Ascending aorta (tissue), 2 donors: ENCODE measurements at regions not wholly inside any gene's neighbourhood (a gene's known extent, or its start where the extent isn't known, plus 50 kb on each side); places are given as distances from the start of the nearest gene placed in this dataset.

Experiments used
- DNase-seq, 2 donors: peaks; one replicate each; pipeline ENCODE4 v3.0.0-alpha.2; 2019; ENCODE audit warnings: low spot score in 2 of 2
- H3K27ac ChIP-seq, 2 donors: fragments of 200-600 bp; sonication (generic); one replicate each; pipeline ENCODE4 v1.5.1; 2016 to 2017; ENCODE audit warnings: mild to moderate bottlenecking in 1 of 2
- H3K27me3 ChIP-seq: fragments of 200-600 bp; sonication (generic); one replicate; pipeline ENCODE4 v1.5.1; 2017
- H3K36me3 ChIP-seq, 2 donors: fragments of 200-600 bp; sonication (generic); one replicate each; pipeline ENCODE4 v1.5.1; 2016
- H3K4me1 ChIP-seq, 2 donors: fragments of 200-600 bp; sonication (generic); one replicate each; pipeline ENCODE4 v1.5.1; 2016 to 2017; ENCODE audit warnings: mild to moderate bottlenecking in 1 of 2
- H3K4me3 ChIP-seq, 2 donors: fragments of 200-600 bp; sonication (generic); one replicate each; pipeline ENCODE4 v1.5.1; 2016 to 2017; ENCODE audit warnings: mild to moderate bottlenecking in 1 of 2
- H3K9me3 ChIP-seq, 2 donors: fragments of 200-600 bp; sonication (generic); one replicate each; pipeline ENCODE4 v1.5.1; 2016
- intact Hi-C: fragments of 100-400 bp; cut with DNase I; formaldehyde crosslinking; loops from one replicate; pipeline ENCODE4 v1.15.1; 2023
- TF ChIP-seq, protein P1 (sequence below), 3 experiments: fragments of 200-600 bp in 2 of 3; fragments of 450-650 bp in 1 of 3; sonication (generic) in 2 of 3; IDR thresholded peaks; one replicate each; pipeline ENCODE4 v1.5.1; 2016 to 2019; ENCODE audit warnings: antibody characterized with exemption in 3 of 3, mild to moderate bottlenecking in 1 of 3, moderate library complexity in 1 of 3

GRCh38 chr6:6479785-6480184, 108.7 kb upstream of the LY86 start:
- Histone ChIP-seq H3K4me3 (no peak overlapping the region), H3K9me3 (no peaks in the 10 kb centered on the region), H3K4me1 (no peaks in the 10 kb centered on the region), H3K36me3 (no peaks in the 10 kb centered on the region), H3K27me3 (no peaks in the 10 kb centered on the region), H3K27ac (no peak overlapping the region)
- TF ChIP-seq, protein P1, sequence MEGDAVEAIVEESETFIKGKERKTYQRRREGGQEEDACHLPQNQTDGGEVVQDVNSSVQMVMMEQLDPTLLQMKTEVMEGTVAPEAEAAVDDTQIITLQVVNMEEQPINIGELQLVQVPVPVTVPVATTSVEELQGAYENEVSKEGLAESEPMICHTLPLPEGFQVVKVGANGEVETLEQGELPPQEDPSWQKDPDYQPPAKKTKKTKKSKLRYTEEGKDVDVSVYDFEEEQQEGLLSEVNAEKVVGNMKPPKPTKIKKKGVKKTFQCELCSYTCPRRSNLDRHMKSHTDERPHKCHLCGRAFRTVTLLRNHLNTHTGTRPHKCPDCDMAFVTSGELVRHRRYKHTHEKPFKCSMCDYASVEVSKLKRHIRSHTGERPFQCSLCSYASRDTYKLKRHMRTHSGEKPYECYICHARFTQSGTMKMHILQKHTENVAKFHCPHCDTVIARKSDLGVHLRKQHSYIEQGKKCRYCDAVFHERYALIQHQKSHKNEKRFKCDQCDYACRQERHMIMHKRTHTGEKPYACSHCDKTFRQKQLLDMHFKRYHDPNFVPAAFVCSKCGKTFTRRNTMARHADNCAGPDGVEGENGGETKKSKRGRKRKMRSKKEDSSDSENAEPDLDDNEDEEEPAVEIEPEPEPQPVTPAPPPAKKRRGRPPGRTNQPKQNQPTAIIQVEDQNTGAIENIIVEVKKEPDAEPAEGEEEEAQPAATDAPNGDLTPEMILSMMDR (IDR thresholded peaks at IDR 0.05): no peak
- no peak for DNase-seq
- intact Hi-C loops: no loop called here

DNA sequence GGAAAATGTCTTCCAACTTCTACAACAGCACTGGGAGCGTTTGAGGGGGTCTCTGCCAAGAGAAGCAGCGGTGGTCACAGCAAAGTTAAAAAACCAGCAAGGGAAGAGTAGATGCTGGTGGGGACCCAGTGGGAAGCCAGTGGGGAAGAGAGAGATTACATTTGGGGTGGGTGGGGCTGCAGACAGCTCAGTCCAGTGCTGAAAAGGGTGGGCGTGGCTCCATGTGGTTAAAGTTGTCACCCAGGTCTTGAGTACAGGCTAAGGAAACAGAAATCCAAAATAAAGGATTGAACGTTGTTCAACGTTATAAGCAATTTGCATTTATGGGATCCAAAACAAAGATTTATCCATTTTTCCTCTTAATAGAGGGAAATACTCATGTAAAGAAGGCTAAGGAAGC, 106.3 kb upstream of the LY86 start:
- TF ChIP-seq, protein P1 (IDR thresholded peaks at IDR 0.05): no peak
- Histone ChIP-seq H3K4me3 (no peak overlapping the region), H3K27me3 (no peaks in the 10 kb centered on the region), H3K36me3 (no peaks in the 10 kb centered on the region), H3K9me3 (no peaks in the 10 kb centered on the region), H3K4me1 (no peaks in the 10 kb centered on the region), H3K27ac (no peak overlapping the region)
- intact Hi-C loops: no loop called here
- DNase-seq: no peak

DNA sequence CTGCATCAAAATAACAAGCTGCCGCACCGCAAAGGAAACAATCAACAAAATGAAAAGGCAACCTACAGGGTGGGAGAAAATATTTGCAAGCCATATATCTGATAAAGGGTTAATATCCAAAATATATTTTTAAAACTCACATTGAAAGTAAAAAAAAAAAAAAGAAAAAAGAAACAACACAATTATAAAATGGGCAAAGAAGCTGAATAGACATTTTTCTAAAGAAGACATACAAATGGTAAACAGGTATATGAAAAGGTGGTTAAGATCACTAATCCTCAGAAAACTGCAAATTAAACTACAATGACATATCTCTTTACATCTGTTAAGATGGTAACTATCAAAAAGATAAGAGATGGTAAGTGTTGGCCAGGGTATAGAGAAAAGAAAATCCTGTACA, 105.4 kb upstream of the LY86 start:
- no peaks in the 10 kb centered on the region for H3K27me3 ChIP-seq
- no peaks in the 10 kb centered on the region for H3K4me1 ChIP-seq
- no peaks in the 10 kb centered on the region for H3K36me3 ChIP-seq
- no peak for DNase-seq
- no peak overlapping the region for H3K27ac ChIP-seq
- TF ChIP-seq, protein P1 (IDR thresholded peaks at IDR 0.05): no peak
- intact Hi-C loops: no loop called here
- no peaks in the 10 kb centered on the region for H3K9me3 ChIP-seq
- no peak overlapping the region for H3K4me3 ChIP-seq

DNA sequence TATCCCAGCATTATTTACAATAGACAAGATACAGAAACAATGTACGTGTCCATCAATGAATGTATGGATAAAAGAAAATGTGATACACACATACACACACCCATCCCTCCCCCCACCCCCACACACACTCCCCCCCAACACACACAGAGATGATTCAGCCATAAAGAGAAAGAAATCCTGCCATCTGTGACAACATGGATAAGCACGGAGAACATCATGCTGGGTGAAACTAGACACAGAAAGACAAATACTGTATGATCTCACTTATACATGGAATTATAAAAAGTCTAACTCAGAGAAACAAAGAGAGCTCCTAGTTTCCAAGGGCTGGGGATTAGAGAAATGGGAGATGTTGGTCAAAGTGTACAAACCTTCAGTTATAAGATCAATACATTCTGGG, 104.8 kb upstream of the LY86 start:
- DNase-seq: no peak
- TF ChIP-seq, protein P1 (IDR thresholded peaks at IDR 0.05): no peak
- intact Hi-C loops: no loop called here

GRCh38 chr6:6484681-6485080, 103.8 kb upstream of the LY86 start:
- H3K4me1 ChIP-seq: no peaks in the 10 kb centered on the region
- H3K4me3 ChIP-seq: no peak overlapping the region
- intact Hi-C loops: no loop called here
- H3K27ac ChIP-seq: no peak overlapping the region
- H3K27me3 ChIP-seq: no peaks in the 10 kb centered on the region
- TF ChIP-seq, protein P1 (IDR thresholded peaks at IDR 0.05): no peak
- no peaks in the 10 kb centered on the region for H3K9me3 ChIP-seq
- no peaks in the 10 kb centered on the region for H3K36me3 ChIP-seq
- DNase-seq: no peak

More for the DNA sequence above, 104.8 kb upstream of the LY86 start:
- Histone ChIP-seq H3K36me3 (no peaks in the 10 kb centered on the region), H3K4me1 (no peaks in the 10 kb centered on the region), H3K27ac (no peak overlapping the region), H3K4me3 (no peak overlapping the region), H3K9me3 (no peaks in the 10 kb centered on the region), H3K27me3 (no peaks in the 10 kb centered on the region)

DNA sequence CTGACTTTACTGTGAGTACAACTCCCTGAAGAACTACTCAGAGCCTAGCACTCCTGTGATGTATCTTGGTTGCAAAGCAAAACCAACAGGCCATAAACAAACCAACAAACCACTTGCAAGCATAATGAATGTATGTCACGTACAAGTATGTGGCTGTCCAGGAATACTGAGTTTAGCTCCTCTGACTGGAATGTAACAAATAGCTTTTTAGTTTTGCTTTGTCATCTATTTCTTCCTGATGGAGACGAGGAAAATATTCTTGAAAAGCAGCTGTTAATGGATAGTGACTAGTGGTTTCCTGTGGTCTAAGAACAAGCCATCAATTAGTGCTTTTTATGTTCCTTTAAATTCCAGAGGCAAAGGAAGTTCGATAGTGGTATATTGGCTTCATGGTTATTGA, 101.9 kb upstream of the LY86 start:
- H3K9me3 ChIP-seq: no peaks in the 10 kb centered on the region
- no peaks in the 10 kb centered on the region for H3K4me1 ChIP-seq
- no peak overlapping the region for H3K4me3 ChIP-seq
- TF ChIP-seq, protein P1 (IDR thresholded peaks at IDR 0.05): no peak
- intact Hi-C loops: no loop called here
- no peaks in the 10 kb centered on the region for H3K27me3 ChIP-seq
- no peak overlapping the region for H3K27ac ChIP-seq
- H3K36me3 ChIP-seq: no peaks in the 10 kb centered on the region
- no peak for DNase-seq
